ENCODE measurements at regions not wholly inside any gene's neighbourhood (a gene's known extent, or its start where the extent isn't known, plus 50 kb on each side); places are given as distances from the start of the nearest gene placed in this dataset.
"Not testable (repeated sequence)": the region's sequence is repeated elsewhere in the genome, so short reads cannot be mapped to it uniquely, and the experiment has no call there.

- no peak for DNase-seq
Observed at GRCh38 chrX:151042842-151043241, 59.7 kb downstream of the HMGB3 start.

- not testable (repeated sequence) for DNase-seq
Observed at GRCh38 chrX:151066373-151066772, 83.2 kb downstream of the HMGB3 start.

GRCh38 chrX:151073767-151074166 lies 90.6 kb downstream of the HMGB3 start:
- no peak for DNase-seq

- peak; percentile 22 to 28 for DNase-seq
Observed at GRCh38 chrX:151081016-151081415, 95.4 kb upstream of the GPR50 start.

- peak; percentile 40 to 47 for DNase-seq
Observed at GRCh38 chrX:151082077-151082948, 94.1 kb upstream of the GPR50 start.

GRCh38 chrX:151084454-151084853 lies 91.9 kb upstream of the GPR50 start:
- DNase-seq, result no peak

GRCh38 chrX:151085207-151085606 lies 91.2 kb upstream of the GPR50 start:
- DNase-seq, result no peak

- no peak for DNase-seq
Observed at GRCh38 chrX:151088221-151088620, 88.2 kb upstream of the GPR50 start.

GRCh38 chrX:151099001-151099400 lies 77.4 kb upstream of the GPR50 start:
- DNase-seq, result no peak

GRCh38 chrX:151100799-151101198 lies 75.6 kb upstream of the GPR50 start:
- DNase-seq, result no peak

GRCh38 chrX:151113200-151113599 lies 63.2 kb upstream of the GPR50 start:
- DNase-seq, result not testable (repeated sequence)
